SK-N-SH treated with all-trans-retinoic acid at 6 μM for 48 hours (cell line): ENCODE measurements at regions not wholly inside any gene's neighbourhood (a gene's known extent, or its start where the extent isn't known, plus 50 kb on each side); places are given as distances from the start of the nearest gene placed in this dataset.

Experiments used
- ATAC-seq: fragments of 200-7000 bp; cut with Tn5 transposase; 3 replicates; pipeline ENCODE4 v1.9.1; 2020; ENCODE audit warnings: mild to moderate bottlenecking, moderate library complexity
- ARNTL ChIP-seq: fragments of 450-650 bp; formaldehyde crosslinking; IDR thresholded peaks from 2 replicates; pipeline ENCODE4 v1.5.0; 2020; ENCODE audit warnings: low read depth, mild to moderate bottlenecking, moderate library complexity, borderline replicate concordance
- BACH2 ChIP-seq: fragments of 250-450 bp; sonication (Bioruptor Pico); IDR thresholded peaks from 2 replicates; pipeline ENCODE4 v1.9.0; 2021; ENCODE audit warnings: mild to moderate bottlenecking, borderline replicate concordance
- CSDC2 ChIP-seq: fragments of 250-450 bp; sonication (Bioruptor Pico); IDR thresholded peaks from 2 replicates; pipeline ENCODE4 v1.5.0; 2020; ENCODE audit warnings: mild to moderate bottlenecking, moderate library complexity
- ESRRG ChIP-seq: fragments of 250-450 bp; sonication (Bioruptor Pico); IDR thresholded peaks from 2 replicates; pipeline ENCODE4 v1.6.1; 2021; ENCODE audit warnings: mild to moderate bottlenecking
- GLIS3 ChIP-seq: fragments of 250-450 bp; sonication (Bioruptor Pico); IDR thresholded peaks from 2 replicates; pipeline ENCODE4 v1.5.0; 2020; ENCODE audit warnings: mild to moderate bottlenecking, moderate library complexity
- ISL1 ChIP-seq: fragments of 250-450 bp; sonication (Bioruptor Pico); IDR thresholded peaks from 2 replicates; pipeline ENCODE4 v2.1.2; 2022; ENCODE audit warnings: mild to moderate bottlenecking, moderate library complexity
- OSR1 ChIP-seq: fragments of 250-450 bp; sonication (Bioruptor Pico); IDR thresholded peaks from 2 replicates; pipeline ENCODE4 v1.8.0; 2022; ENCODE audit warnings: moderate library complexity, mild to moderate bottlenecking, inconsistent platforms
- PPARA ChIP-seq: fragments of 250-450 bp; sonication (Bioruptor Pico); IDR thresholded peaks from 2 replicates; pipeline ENCODE4 v1.5.0; 2020; ENCODE audit warnings: mild to moderate bottlenecking, borderline replicate concordance
- RARB ChIP-seq: fragments of 250-450 bp; sonication (Bioruptor Pico); IDR thresholded peaks from 2 replicates; pipeline ENCODE4 v1.8.0; 2021; ENCODE audit warnings: mild to moderate bottlenecking, moderate library complexity
- SNAI2 ChIP-seq: fragments of 250-450 bp; sonication (Bioruptor Pico); IDR thresholded peaks from 2 replicates; pipeline ENCODE4 v1.5.0; 2020; ENCODE audit warnings: mild to moderate bottlenecking, moderate library complexity
- TCF4 ChIP-seq: fragments of 250-450 bp; sonication (Bioruptor Pico); IDR thresholded peaks from 2 replicates; pipeline ENCODE4 v1.8.0; 2021; ENCODE audit warnings: mild to moderate bottlenecking, moderate library complexity, borderline replicate concordance
- TOX ChIP-seq: fragments of 250-450 bp; sonication (Bioruptor Pico); IDR thresholded peaks from 2 replicates; pipeline ENCODE4 v1.8.0; 2021; ENCODE audit warnings: mild to moderate bottlenecking, moderate library complexity, borderline replicate concordance
- ZC3H10 ChIP-seq: fragments of 250-450 bp; sonication (Bioruptor Pico); IDR thresholded peaks from 2 replicates; pipeline ENCODE4 v1.5.1; 2021; ENCODE audit warnings: mild to moderate bottlenecking, moderate library complexity
- ZFP3 ChIP-seq: fragments of 250-450 bp; sonication (Bioruptor Pico); IDR thresholded peaks from 2 replicates; pipeline ENCODE4 v1.5.0; 2020; ENCODE audit warnings: mild to moderate bottlenecking, moderate library complexity
- ZFP30 ChIP-seq: fragments of 450-650 bp; formaldehyde crosslinking; IDR thresholded peaks from 2 replicates; pipeline ENCODE4 v1.5.0; 2022; ENCODE audit warnings: mild to moderate bottlenecking, moderate library complexity
- ZNF70 ChIP-seq: fragments of 450-650 bp; formaldehyde crosslinking; IDR thresholded peaks from 2 replicates; pipeline ENCODE4 v1.5.0; 2020; ENCODE audit warnings: mild to moderate bottlenecking, moderate library complexity
- ZNF8 ChIP-seq: fragments of 450-650 bp; formaldehyde crosslinking; IDR thresholded peaks from 2 replicates; pipeline ENCODE4 v1.5.0; 2020; ENCODE audit warnings: mild to moderate bottlenecking, moderate library complexity
- TF ChIP-seq, protein P1 (sequence below): fragments of 250-450 bp; sonication (Bioruptor Pico); IDR thresholded peaks from 2 replicates; pipeline ENCODE4 v1.5.1; 2021; ENCODE audit warnings: mild to moderate bottlenecking, moderate library complexity
- TF ChIP-seq, protein P2 (sequence below): fragments of 250-450 bp; sonication (Bioruptor Pico); IDR thresholded peaks from 2 replicates; pipeline ENCODE4 v1.5.1; 2020; ENCODE audit warnings: low read depth, mild to moderate bottlenecking, moderate library complexity
- TF ChIP-seq, protein P3 (sequence below): fragments of 250-450 bp; sonication (Bioruptor Pico); IDR thresholded peaks from 2 replicates; pipeline ENCODE4 v1.5.0; 2020; ENCODE audit warnings: mild to moderate bottlenecking, moderate library complexity
- TF ChIP-seq, protein P4 (sequence below): fragments of 250-450 bp; sonication (Bioruptor Pico); IDR thresholded peaks from 2 replicates; pipeline ENCODE4 v1.8.0; 2020; ENCODE audit warnings: mild to moderate bottlenecking, moderate library complexity, borderline replicate concordance
- TF ChIP-seq, protein P5 (sequence below): fragments of 250-450 bp; sonication (Bioruptor Pico); IDR thresholded peaks from 2 replicates; pipeline ENCODE4 v1.8.0; 2021; ENCODE audit warnings: low read depth, mild to moderate bottlenecking, moderate library complexity, borderline replicate concordance

DNA sequence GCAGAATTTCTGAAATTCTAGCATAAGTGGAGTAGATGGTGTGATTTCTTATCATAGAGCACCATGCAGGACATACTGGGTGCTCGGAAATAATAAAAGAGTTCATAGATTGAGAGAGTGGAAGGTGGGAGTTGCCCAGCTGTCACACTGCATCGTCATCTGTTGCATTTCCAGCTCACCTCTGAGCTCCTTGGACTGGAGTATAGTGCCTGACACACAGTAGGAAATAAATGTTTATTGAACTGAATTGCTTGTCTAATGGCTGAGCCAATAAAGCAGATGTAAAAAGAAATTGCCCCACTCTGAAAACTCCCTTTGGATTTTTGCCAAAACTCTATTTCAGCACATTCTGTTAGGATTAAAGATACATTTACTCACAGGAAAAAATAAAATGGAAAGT is 108.9 kb upstream of the UBE2E1 start (continued):
- TF ChIP-seq, protein P1, sequence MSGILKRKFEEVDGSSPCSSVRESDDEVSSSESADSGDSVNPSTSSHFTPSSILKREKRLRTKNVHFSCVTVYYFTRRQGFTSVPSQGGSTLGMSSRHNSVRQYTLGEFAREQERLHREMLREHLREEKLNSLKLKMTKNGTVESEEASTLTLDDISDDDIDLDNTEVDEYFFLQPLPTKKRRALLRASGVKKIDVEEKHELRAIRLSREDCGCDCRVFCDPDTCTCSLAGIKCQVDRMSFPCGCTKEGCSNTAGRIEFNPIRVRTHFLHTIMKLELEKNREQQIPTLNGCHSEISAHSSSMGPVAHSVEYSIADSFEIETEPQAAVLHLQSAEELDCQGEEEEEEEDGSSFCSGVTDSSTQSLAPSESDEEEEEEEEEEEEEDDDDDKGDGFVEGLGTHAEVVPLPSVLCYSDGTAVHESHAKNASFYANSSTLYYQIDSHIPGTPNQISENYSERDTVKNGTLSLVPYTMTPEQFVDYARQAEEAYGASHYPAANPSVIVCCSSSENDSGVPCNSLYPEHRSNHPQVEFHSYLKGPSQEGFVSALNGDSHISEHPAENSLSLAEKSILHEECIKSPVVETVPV (CRISPR knock-in tag): no peak
- no peak for TF ChIP-seq ZNF70 (CRISPR knock-in tag)
- TF ChIP-seq, protein P2, sequence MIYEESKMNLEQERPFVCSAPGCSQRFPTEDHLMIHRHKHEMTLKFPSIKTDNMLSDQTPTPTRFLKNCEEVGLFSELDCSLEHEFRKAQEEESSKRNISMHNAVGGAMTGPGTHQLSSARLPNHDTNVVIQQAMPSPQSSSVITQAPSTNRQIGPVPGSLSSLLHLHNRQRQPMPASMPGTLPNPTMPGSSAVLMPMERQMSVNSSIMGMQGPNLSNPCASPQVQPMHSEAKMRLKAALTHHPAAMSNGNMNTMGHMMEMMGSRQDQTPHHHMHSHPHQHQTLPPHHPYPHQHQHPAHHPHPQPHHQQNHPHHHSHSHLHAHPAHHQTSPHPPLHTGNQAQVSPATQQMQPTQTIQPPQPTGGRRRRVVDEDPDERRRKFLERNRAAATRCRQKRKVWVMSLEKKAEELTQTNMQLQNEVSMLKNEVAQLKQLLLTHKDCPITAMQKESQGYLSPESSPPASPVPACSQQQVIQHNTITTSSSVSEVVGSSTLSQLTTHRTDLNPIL (CRISPR knock-in tag): no peak
- TF ChIP-seq ZC3H10: no peak
- no peak for TF ChIP-seq TOX (CRISPR knock-in tag)
- TF ChIP-seq RARB (CRISPR knock-in tag): no peak
- TF ChIP-seq CSDC2 (CRISPR knock-in tag): no peak
- no peak for TF ChIP-seq ZNF8 (CRISPR knock-in tag)
- TF ChIP-seq ZFP3 (CRISPR knock-in tag): no peak

DNA sequence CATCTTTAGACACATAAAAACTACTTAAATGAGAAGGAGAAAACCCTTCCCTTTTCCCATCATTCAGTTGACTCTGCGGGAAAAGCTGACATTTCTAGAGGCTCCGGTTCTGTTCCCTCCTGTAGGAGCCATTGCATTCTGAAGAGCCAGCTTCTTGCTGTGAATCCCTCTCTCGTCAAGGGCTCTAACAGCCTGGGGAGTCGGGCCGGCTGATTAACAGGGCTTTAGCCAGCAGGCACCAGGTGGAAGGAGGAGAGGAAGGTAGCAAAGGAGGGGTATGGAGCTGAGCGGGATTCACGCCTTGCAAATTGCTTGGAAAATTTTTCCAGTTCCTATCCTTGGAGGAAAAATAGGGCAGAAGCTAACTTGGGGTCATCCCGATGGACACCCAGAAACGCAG is 108.3 kb upstream of the UBE2E1 start:
- TF ChIP-seq ARNTL (CRISPR knock-in tag) (no peak), GLIS3 (CRISPR knock-in tag) (no peak), ZNF8 (CRISPR knock-in tag) (no peak), ZNF70 (CRISPR knock-in tag) (no peak), SNAI2 (CRISPR knock-in tag) (no peak), ESRRG (CRISPR knock-in tag) (no peak), RARB (CRISPR knock-in tag) (no peak), BACH2 (no peak), PPARA (CRISPR knock-in tag) (no peak), OSR1 (CRISPR knock-in tag) (no peak), TOX (CRISPR knock-in tag) (no peak), ISL1 (CRISPR knock-in tag) (no peak), ZC3H10 (no peak), TCF4 (CRISPR knock-in tag) (no peak), ZFP30 (no peak), CSDC2 (CRISPR knock-in tag) (no peak)
- TF ChIP-seq, protein P3, sequence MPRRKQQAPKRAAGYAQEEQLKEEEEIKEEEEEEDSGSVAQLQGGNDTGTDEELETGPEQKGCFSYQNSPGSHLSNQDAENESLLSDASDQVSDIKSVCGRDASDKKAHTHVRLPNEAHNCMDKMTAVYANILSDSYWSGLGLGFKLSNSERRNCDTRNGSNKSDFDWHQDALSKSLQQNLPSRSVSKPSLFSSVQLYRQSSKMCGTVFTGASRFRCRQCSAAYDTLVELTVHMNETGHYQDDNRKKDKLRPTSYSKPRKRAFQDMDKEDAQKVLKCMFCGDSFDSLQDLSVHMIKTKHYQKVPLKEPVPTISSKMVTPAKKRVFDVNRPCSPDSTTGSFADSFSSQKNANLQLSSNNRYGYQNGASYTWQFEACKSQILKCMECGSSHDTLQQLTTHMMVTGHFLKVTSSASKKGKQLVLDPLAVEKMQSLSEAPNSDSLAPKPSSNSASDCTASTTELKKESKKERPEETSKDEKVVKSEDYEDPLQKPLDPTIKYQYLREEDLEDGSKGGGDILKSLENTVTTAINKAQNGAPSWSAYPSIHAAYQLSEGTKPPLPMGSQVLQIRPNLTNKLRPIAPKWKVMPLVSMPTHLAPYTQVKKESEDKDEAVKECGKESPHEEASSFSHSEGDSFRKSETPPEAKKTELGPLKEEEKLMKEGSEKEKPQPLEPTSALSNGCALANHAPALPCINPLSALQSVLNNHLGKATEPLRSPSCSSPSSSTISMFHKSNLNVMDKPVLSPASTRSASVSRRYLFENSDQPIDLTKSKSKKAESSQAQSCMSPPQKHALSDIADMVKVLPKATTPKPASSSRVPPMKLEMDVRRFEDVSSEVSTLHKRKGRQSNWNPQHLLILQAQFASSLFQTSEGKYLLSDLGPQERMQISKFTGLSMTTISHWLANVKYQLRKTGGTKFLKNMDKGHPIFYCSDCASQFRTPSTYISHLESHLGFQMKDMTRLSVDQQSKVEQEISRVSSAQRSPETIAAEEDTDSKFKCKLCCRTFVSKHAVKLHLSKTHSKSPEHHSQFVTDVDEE (CRISPR knock-in tag): no peak
- TF ChIP-seq, protein P1 (CRISPR knock-in tag): no peak
- TF ChIP-seq, protein P4, sequence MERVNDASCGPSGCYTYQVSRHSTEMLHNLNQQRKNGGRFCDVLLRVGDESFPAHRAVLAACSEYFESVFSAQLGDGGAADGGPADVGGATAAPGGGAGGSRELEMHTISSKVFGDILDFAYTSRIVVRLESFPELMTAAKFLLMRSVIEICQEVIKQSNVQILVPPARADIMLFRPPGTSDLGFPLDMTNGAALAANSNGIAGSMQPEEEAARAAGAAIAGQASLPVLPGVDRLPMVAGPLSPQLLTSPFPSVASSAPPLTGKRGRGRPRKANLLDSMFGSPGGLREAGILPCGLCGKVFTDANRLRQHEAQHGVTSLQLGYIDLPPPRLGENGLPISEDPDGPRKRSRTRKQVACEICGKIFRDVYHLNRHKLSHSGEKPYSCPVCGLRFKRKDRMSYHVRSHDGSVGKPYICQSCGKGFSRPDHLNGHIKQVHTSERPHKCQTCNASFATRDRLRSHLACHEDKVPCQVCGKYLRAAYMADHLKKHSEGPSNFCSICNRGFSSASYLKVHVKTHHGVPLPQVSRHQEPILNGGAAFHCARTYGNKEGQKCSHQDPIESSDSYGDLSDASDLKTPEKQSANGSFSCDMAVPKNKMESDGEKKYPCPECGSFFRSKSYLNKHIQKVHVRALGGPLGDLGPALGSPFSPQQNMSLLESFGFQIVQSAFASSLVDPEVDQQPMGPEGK (CRISPR knock-in tag): no peak
- TF ChIP-seq, protein P5, sequence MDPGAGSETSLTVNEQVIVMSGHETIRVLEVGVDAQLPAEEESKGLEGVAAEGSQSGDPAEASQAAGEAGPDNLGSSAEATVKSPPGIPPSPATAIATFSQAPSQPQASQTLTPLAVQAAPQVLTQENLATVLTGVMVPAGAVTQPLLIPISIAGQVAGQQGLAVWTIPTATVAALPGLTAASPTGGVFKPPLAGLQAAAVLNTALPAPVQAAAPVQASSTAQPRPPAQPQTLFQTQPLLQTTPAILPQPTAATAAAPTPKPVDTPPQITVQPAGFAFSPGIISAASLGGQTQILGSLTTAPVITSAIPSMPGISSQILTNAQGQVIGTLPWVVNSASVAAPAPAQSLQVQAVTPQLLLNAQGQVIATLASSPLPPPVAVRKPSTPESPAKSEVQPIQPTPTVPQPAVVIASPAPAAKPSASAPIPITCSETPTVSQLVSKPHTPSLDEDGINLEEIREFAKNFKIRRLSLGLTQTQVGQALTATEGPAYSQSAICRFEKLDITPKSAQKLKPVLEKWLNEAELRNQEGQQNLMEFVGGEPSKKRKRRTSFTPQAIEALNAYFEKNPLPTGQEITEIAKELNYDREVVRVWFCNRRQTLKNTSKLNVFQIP (CRISPR knock-in tag): no peak
- no peak for ATAC-seq
